Heart right ventricle (tissue), 16 donors: ENCODE measurements at regions not wholly inside any gene's neighbourhood (a gene's known extent, or its start where the extent isn't known, plus 50 kb on each side); places are given as distances from the start of the nearest gene placed in this dataset.

Experiments
- ATAC-seq, 8 donors: fragments of 200-7000 bp; cut with Tn5 transposase; one replicate each; pipeline ENCODE4 v1.9.1; 2020; ENCODE audit warnings: mild to moderate bottlenecking in 8 of 8, moderate library complexity in 8 of 8, moderate number of reproducible peaks in 1 of 8
- DNase-seq, 2 donors: peaks; one replicate each; pipeline ENCODE4 v3.0.0-alpha.2; 2020
- H3K27ac ChIP-seq, 10 donors: fragments of 200-600 bp; sonication (generic) in 2 of 10; one replicate each; pipeline versions ENCODE4 v1.5.0 to v1.8.0; 2020 to 2022; ENCODE audit warnings: mild to moderate bottlenecking in 3 of 10
- H3K27me3 ChIP-seq, 7 donors: fragments of 200-600 bp; one replicate each; pipeline ENCODE4 v1.8.0; 2021 to 2022; ENCODE audit warnings: mild to moderate bottlenecking in 2 of 7
- H3K36me3 ChIP-seq, 9 donors: fragments of 200-600 bp; sonication (generic) in 1 of 9; one replicate each; pipeline versions ENCODE4 v1.5.0 to v1.8.0; 2020 to 2022; ENCODE audit warnings: mild to moderate bottlenecking in 2 of 9
- H3K4me1 ChIP-seq, 9 donors: fragments of 200-600 bp; sonication (generic) in 1 of 9; one replicate each; pipeline versions ENCODE4 v1.5.0 to v1.8.0; 2020 to 2022; ENCODE audit warnings: mild to moderate bottlenecking in 4 of 9
- H3K4me3 ChIP-seq, 10 donors: fragments of 200-600 bp; sonication (generic) in 2 of 10; one replicate each; pipeline versions ENCODE4 v1.5.0 to v1.8.0; 2020 to 2022; ENCODE audit warnings: mild to moderate bottlenecking in 7 of 10, moderate library complexity in 2 of 10
- H3K9me3 ChIP-seq, 11 donors: fragments of 200-600 bp in 10 of 11; sonication (generic) in 2 of 11; one replicate each; pipeline versions ENCODE4 v1.5.0 to v1.8.0; 2013 to 2022; ENCODE audit warnings: mild to moderate bottlenecking in 2 of 11, control low read depth in 1 of 11, moderate library complexity in 1 of 11
- WGBS, 2 donors: extraction: QIAGEN DNeasy Blood & Tissue Kit; methylation state at CpG; one replicate each; pipeline ENCODE4 v1.1.7; 2013; ENCODE audit warnings: inconsistent platforms in 1 of 2; 5-methylcytosine and 5-hydroxymethylcytosine counted together
- intact Hi-C, 10 donors: fragments of 100-400 bp; cut with DNase I; formaldehyde crosslinking; loops; one replicate each; pipeline versions ENCODE4 v1.11.1 to v1.14.2; 2022
- TF ChIP-seq, protein P1 (sequence below), 9 donors: fragments of 200-600 bp; sonication (generic) in 2 of 9; IDR thresholded peaks; one replicate each; pipeline versions ENCODE4 v1.5.0 to v1.8.0; 2021 to 2022; ENCODE audit warnings: antibody characterized with exemption in 9 of 9, mild to moderate bottlenecking in 5 of 9, moderate library complexity in 1 of 9
- donor health status: Arrhythmogenic right ventricular cardiomyopathy.
- donor health status: ischemic (EF 13 %, LVEDD 7.1; RV severe dilation, severe dysfunction).
- donor health status: healthy with polysubstance abuse.
- donor health status: DM: no; HTN: yes; CAD: no.
- donor health status: DM: no; HTN: no; CAD: no.
- donor health status: ischemic (EF 25% LVEDD 6.9; RV normal size, moderate dysfunction).
- donor health status: ischemic (EF 25% LVEDD 5.7; RV mildly dilated, moderate dysfunction).
- donor health status: healthy.
- donor health status: DM: yes; HTN: yes; CAD: no.
- donor health status: Ischemic cardiomyopathy.
- donor health status: ischemic (EF 35%, LVEDD 5.7; RV mildly dilated, moderate dysfunction).
- donor health status: nonischemic (EF 11% LVEDD 7.7; RV severe dilation, severe dysfunction).
- donor health status: DM: yes; HTN: yes; CAD: no.
- donor health status: PGD.
- donor health status: ischemic (EF 29% LVEDD 5.4; RV normal size, mild dysfunction).
- donor health status: nonischemic (EF 23%, LVEDD 6.1; RV moderate dilation, normal function).

DNA sequence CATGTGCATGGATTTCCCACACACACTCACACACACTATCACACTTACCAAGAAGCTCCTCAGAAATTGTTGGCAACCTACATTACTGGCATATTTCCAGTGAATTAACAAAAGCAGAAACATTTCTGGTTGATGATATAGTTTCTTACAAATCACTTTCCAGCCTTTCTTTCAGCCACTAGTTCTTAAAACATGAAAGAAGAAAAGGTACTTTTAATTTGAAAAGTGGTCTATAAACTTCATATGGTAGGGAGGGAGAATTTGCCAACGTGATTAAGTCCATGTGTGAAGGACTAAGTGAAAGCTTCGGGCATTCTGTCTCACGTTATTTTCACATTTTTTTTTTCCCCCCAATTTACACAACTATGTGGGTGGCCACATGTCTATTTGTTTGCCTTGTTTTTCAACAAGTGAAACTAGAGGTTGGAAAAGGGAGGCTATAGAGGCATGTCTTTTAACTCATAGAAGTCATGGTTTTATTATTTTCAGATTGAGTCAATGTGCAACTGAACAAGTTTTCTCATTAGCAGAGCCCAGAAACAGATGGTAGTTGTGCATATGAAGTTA lies 832.1 kb upstream of the INTU start:
- TF ChIP-seq, protein P1, sequence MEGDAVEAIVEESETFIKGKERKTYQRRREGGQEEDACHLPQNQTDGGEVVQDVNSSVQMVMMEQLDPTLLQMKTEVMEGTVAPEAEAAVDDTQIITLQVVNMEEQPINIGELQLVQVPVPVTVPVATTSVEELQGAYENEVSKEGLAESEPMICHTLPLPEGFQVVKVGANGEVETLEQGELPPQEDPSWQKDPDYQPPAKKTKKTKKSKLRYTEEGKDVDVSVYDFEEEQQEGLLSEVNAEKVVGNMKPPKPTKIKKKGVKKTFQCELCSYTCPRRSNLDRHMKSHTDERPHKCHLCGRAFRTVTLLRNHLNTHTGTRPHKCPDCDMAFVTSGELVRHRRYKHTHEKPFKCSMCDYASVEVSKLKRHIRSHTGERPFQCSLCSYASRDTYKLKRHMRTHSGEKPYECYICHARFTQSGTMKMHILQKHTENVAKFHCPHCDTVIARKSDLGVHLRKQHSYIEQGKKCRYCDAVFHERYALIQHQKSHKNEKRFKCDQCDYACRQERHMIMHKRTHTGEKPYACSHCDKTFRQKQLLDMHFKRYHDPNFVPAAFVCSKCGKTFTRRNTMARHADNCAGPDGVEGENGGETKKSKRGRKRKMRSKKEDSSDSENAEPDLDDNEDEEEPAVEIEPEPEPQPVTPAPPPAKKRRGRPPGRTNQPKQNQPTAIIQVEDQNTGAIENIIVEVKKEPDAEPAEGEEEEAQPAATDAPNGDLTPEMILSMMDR (IDR thresholded peaks at IDR 0.05): no peak
- Histone ChIP-seq H3K27me3 (no peaks in the 10 kb centered on the region), H3K9me3 (no peaks in the 10 kb centered on the region), H3K4me3 (no peak overlapping the region), H3K27ac (no peak overlapping the region), H3K4me1 (peaks cover 0 to 7% (median 0%) of the 10 kb centered on the region in 9 donors), H3K36me3 (no peaks in the 10 kb centered on the region)
- intact Hi-C loops: no loop called here
- ATAC-seq (no peak), DNase-seq (no peak)
- 23 to 34% methylated on average over 3 of the region's 3 CpGs for WGBS, 2 donors

DNA sequence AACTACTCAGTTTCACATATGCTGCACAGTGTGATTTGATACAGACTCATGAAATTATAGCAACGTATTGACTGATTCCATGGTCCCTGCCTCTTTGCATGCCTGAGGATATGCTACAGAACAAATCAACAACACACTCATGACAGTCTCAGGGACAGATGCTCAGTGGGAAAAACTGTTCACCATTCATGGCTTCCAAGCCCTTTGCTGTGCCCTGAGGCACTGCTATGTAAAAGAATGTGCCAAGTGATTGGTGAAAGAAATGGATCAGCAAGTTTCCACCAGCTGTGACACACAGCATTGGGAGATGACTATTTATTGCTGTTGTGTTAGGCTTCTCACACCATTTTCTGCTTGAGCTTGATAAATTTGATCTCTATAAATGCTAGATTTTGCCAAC lies 825.6 kb upstream of the INTU start:
- TF ChIP-seq, protein P1 (IDR thresholded peaks at IDR 0.05): no peak
- Histone ChIP-seq H3K36me3 (no peaks in the 10 kb centered on the region), H3K27ac (no peak overlapping the region), H3K27me3 (no peaks in the 10 kb centered on the region), H3K9me3 (no peaks in the 10 kb centered on the region), H3K4me1 (no peaks in the 10 kb centered on the region), H3K4me3 (no peak overlapping the region)
- intact Hi-C loops: no loop called here
- ATAC-seq (peak in 1 of 8 donors; percentile 22), DNase-seq (no peak)
- 57% methylated on average over 1 of the region's 1 CpG for WGBS, 2 donors

DNA sequence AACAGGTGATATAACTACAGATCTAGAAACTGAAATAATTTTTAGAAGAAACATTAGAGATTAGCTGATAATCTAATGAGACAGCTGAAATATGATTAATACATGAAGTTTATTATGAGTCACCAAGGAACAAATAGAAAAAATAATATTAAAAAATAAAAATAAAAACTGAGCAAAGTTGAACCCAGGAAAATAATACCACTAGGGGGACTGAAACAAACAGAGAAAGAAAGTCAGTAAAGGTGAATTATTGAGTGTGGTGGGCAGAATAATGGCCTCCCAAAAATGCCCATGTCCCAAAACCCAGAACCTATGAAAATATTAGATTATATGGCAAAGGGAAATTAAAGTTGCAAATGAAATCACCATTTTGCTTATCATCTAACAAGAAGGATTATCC lies 820.7 kb upstream of the INTU start:
- Histone ChIP-seq H3K4me1 (no peaks in the 10 kb centered on the region), H3K36me3 (no peaks in the 10 kb centered on the region), H3K4me3 (no peak overlapping the region), H3K27ac (no peak overlapping the region), H3K9me3 (peaks cover 0 to 6% (median 0%) of the 10 kb centered on the region in 11 donors), H3K27me3 (no peaks in the 10 kb centered on the region)
- DNase-seq (no peak), ATAC-seq (no peak)
- intact Hi-C loops: no loop called here
- TF ChIP-seq, protein P1 (IDR thresholded peaks at IDR 0.05): no peak

DNA sequence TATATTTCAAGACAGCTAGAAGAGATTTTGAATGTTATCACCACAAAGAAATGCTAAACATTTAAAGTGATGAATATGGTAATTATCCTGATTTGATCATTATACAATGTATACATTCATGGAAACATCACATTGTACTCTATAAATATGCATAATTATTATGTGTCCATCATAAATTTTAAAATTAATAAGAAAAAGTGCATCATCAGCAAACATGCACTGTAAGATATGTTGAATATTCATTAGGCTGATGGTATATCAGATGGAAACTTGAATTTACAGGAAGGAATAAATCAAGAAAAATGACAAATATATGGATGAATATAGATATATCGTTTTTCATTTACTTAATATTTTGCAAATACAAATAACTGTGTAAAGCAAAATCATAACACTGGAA lies 812.1 kb upstream of the INTU start:
- H3K9me3 ChIP-seq: peaks cover 0 to 36% (median 0%) of the 10 kb centered on the region in 11 donors
- H3K4me3 ChIP-seq: no peak overlapping the region
- H3K27me3 ChIP-seq: no peaks in the 10 kb centered on the region
- 86 to 87% methylated on average over 1 of the region's 1 CpG for WGBS, 2 donors
- no peaks in the 10 kb centered on the region for H3K36me3 ChIP-seq
- no peaks in the 10 kb centered on the region for H3K4me1 ChIP-seq
- ATAC-seq (no peak), DNase-seq (no peak)
- no peak overlapping the region for H3K27ac ChIP-seq
- intact Hi-C loops: no loop called here
- TF ChIP-seq, protein P1 (IDR thresholded peaks at IDR 0.05): no peak
